GM18508 (cell line): ENCODE measurements at regions not wholly inside any gene's neighbourhood (a gene's known extent, or its start where the extent isn't known, plus 50 kb on each side); places are given as distances from the start of the nearest gene placed in this dataset.
"Not testable (repeated sequence)": the region's sequence is repeated elsewhere in the genome, so short reads cannot be mapped to it uniquely, and the experiment has no call there.

Source experiments
- ATAC-seq: cut with Tn5 transposase; IDR thresholded peaks from one replicate; pipeline ENCODE4 v1.9.1; 2021; ENCODE audit warnings: moderate number of reproducible peaks; ENCODE audit not compliant: insufficient read depth, unreplicated experiment

GRCh38 chr2:182593394-182593975 is 122.6 kb upstream of the DNAJC10 start:
- ATAC-seq, result no peak

GRCh38 chr2:182594286-182594685 is 121.8 kb upstream of the DNAJC10 start:
- no peak for ATAC-seq

GRCh38 chr2:182595650-182596049 is 120.4 kb upstream of the DNAJC10 start:
- no peak for ATAC-seq

GRCh38 chr2:182597570-182598295 is 118.3 kb upstream of the DNAJC10 start:
- no peak for ATAC-seq

- ATAC-seq, result no peak
Measured at GRCh38 chr2:182598626-182599025, 117.4 kb upstream of the DNAJC10 start.

GRCh38 chr2:182605166-182605565 is 110.9 kb upstream of the DNAJC10 start:
- no peak for ATAC-seq

- no peak for ATAC-seq
Measured at GRCh38 chr2:182606728-182607681, 109.1 kb upstream of the DNAJC10 start.

GRCh38 chr2:182608181-182608845 is 107.7 kb upstream of the DNAJC10 start:
- no peak for ATAC-seq

- not testable (repeated sequence) for ATAC-seq
Measured at GRCh38 chr2:182609005-182609404, 107.1 kb upstream of the DNAJC10 start.

GRCh38 chr2:182610231-182610630 is 105.8 kb upstream of the DNAJC10 start:
- no peak for ATAC-seq

- ATAC-seq, result no peak
Measured at GRCh38 chr2:182611009-182611408, 105.0 kb upstream of the DNAJC10 start.

GRCh38 chr2:182615036-182615435 is 101.0 kb upstream of the DNAJC10 start:
- ATAC-seq, result no peak

GRCh38 chr2:182616471-182617393 is 99.3 kb upstream of the DNAJC10 start:
- no peak for ATAC-seq

- ATAC-seq, result no peak
Measured at GRCh38 chr2:182618672-182619079, 97.4 kb upstream of the DNAJC10 start.

- no peak for ATAC-seq
Measured at GRCh38 chr2:182619276-182619675, 96.8 kb upstream of the DNAJC10 start.

- ATAC-seq, result no peak
Measured at GRCh38 chr2:182621191-182621590, 94.9 kb upstream of the DNAJC10 start.

GRCh38 chr2:182621810-182622209 is 94.2 kb upstream of the DNAJC10 start:
- ATAC-seq, result no peak

GRCh38 chr2:182622231-182622630 is 93.8 kb upstream of the DNAJC10 start:
- no peak for ATAC-seq

GRCh38 chr2:182625814-182626213 is 90.2 kb upstream of the DNAJC10 start:
- no peak for ATAC-seq
